ENCODE measurements at regions not wholly inside any gene's neighbourhood (a gene's known extent, or its start where the extent isn't known, plus 50 kb on each side); places are given as distances from the start of the nearest gene placed in this dataset.
A peak's percentile ranks its signal among the peaks of the same experiment; 100 is the strongest.
"Not testable (repeated sequence)": the region's sequence is repeated elsewhere in the genome, so short reads cannot be mapped to it uniquely, and the experiment has no call there.

- TF ChIP-seq CTCF (IDR thresholded peaks at IDR 0.05; ENCODE audit: insufficient read depth, low read depth, low read length, missing control alignments) = no peak
- H3K4me3 ChIP-seq (ENCODE audit: low read length) = no peak overlapping the region
- DNase-seq (ENCODE audit: low read depth) = no peak
Observed at GRCh38 chr13:62489731-62490130, 1074.1 kb upstream of the PCDH20 start.

- no peak for TF ChIP-seq CTCF (IDR thresholded peaks at IDR 0.05; ENCODE audit: insufficient read depth, low read depth, low read length, missing control alignments)
- H3K4me3 ChIP-seq (ENCODE audit: low read length) = no peak overlapping the region
- DNase-seq (ENCODE audit: low read depth) = no peak
Observed at GRCh38 chr13:62483774-62484173, 1068.1 kb upstream of the PCDH20 start.

- no peak for TF ChIP-seq CTCF (IDR thresholded peaks at IDR 0.05; ENCODE audit: insufficient read depth, low read depth, low read length, missing control alignments)
- peak; percentile 20 for DNase-seq (ENCODE audit: low read depth)
- H3K4me3 ChIP-seq (ENCODE audit: low read length) = no peak overlapping the region
Observed at GRCh38 chr13:62482351-62482750, 1066.7 kb upstream of the PCDH20 start.

GRCh38 chr13:62473944-62474237, 1058.2 kb upstream of the PCDH20 start:
- no peak for DNase-seq (ENCODE audit: low read depth)
- no peak for TF ChIP-seq CTCF (IDR thresholded peaks at IDR 0.05; ENCODE audit: insufficient read depth, low read depth, low read length, missing control alignments)
- H3K4me3 ChIP-seq (ENCODE audit: low read length) = no peak overlapping the region

- no peak for TF ChIP-seq CTCF (IDR thresholded peaks at IDR 0.05; ENCODE audit: insufficient read depth, low read depth, low read length, missing control alignments)
- DNase-seq (ENCODE audit: low read depth) = no peak
Observed at GRCh38 chr13:62473190-62473943, 1057.7 kb upstream of the PCDH20 start.

GRCh38 chr13:62453761-62454160, 1038.1 kb upstream of the PCDH20 start:
- TF ChIP-seq CTCF (IDR thresholded peaks at IDR 0.05; ENCODE audit: insufficient read depth, low read depth, low read length, missing control alignments) = no peak
- no peak for DNase-seq (ENCODE audit: low read depth)
- no peak overlapping the region for H3K4me3 ChIP-seq (ENCODE audit: low read length)

More at GRCh38 chr13:62473190-62473943, 1057.7 kb upstream of the PCDH20 start:
- no peak overlapping the region for H3K4me3 ChIP-seq (ENCODE audit: low read length)

GRCh38 chr13:62450759-62451158, 1035.1 kb upstream of the PCDH20 start:
- TF ChIP-seq CTCF (IDR thresholded peaks at IDR 0.05; ENCODE audit: insufficient read depth, low read depth, low read length, missing control alignments) = no peak
- H3K4me3 ChIP-seq (ENCODE audit: low read length) = no peak overlapping the region
- DNase-seq (ENCODE audit: low read depth) = no peak

- DNase-seq (ENCODE audit: low read depth); H3K4me3 ChIP-seq (ENCODE audit: low read length): not testable (repeated sequence)
Observed at GRCh38 chr13:62447771-62448382, 1032.2 kb upstream of the PCDH20 start.

Measured in epithelial cell of esophagus (primary cell).